GM06990 (cell line): ENCODE measurements at regions not wholly inside any gene's neighbourhood (a gene's known extent, or its start where the extent isn't known, plus 50 kb on each side); places are given as distances from the start of the nearest gene placed in this dataset.
"Not testable (repeated sequence)": the region's sequence is repeated elsewhere in the genome, so short reads cannot be mapped to it uniquely, and the experiment has no call there.

Source experiments
- DNase-seq: peaks from one replicate; pipeline ENCODE4 v3.0.0-alpha.2; 2011; ENCODE audit not compliant: insufficient read length; ENCODE audit errors: extremely low read depth
- H3K27me3 ChIP-seq: replicated peaks from 2 replicates; pipeline ENCODE4 v1.6.0; 2011; ENCODE audit warnings: low read length; ENCODE audit not compliant: control insufficient read depth, insufficient read depth
- H3K36me3 ChIP-seq: 2 replicates; pipeline ENCODE4 v1.5.1; 2011; ENCODE audit warnings: low read length; ENCODE audit not compliant: control insufficient read depth, insufficient read depth
- H3K4me3 ChIP-seq: replicated peaks from 2 replicates; pipeline ENCODE4 v1.5.1; 2011; ENCODE audit warnings: low read depth, mild to moderate bottlenecking, control low read depth, low read length
- TF ChIP-seq, protein P1 (sequence below): IDR thresholded peaks from 2 replicates; pipeline ENCODE4 v1.5.1; 2011; ENCODE audit warnings: low read length, control low read depth, mild to moderate bottlenecking, inconsistent platforms; ENCODE audit not compliant: insufficient read depth, poor library complexity, severe bottlenecking

DNA sequence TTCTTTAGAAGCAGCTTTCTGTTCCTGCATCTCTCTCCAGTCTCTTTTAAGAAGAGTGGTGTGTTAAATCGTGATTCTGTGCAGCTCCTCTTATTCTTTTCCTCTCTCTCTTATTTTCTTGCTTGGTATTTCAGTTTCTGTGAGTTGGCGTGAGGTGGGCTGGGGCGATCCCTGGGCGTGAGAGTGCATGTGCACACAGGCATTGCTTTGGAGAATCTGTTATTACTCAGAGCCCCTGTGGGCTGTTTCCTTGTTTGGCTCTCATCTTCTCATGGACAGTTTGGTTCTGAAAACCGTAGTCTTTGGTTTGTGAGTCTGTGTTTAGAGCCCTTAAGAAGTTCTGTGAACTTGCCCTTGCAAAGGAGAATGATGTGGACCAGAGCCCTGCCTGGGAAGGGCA lies 97.2 kb upstream of the CLNK start:
- DNase-seq = peak; percentile 20
- Histone ChIP-seq H3K27me3 (no peaks in the 10 kb centered on the region), H3K4me3 (no peak overlapping the region), H3K36me3 (no peaks in the 10 kb centered on the region)
- TF ChIP-seq, protein P1, sequence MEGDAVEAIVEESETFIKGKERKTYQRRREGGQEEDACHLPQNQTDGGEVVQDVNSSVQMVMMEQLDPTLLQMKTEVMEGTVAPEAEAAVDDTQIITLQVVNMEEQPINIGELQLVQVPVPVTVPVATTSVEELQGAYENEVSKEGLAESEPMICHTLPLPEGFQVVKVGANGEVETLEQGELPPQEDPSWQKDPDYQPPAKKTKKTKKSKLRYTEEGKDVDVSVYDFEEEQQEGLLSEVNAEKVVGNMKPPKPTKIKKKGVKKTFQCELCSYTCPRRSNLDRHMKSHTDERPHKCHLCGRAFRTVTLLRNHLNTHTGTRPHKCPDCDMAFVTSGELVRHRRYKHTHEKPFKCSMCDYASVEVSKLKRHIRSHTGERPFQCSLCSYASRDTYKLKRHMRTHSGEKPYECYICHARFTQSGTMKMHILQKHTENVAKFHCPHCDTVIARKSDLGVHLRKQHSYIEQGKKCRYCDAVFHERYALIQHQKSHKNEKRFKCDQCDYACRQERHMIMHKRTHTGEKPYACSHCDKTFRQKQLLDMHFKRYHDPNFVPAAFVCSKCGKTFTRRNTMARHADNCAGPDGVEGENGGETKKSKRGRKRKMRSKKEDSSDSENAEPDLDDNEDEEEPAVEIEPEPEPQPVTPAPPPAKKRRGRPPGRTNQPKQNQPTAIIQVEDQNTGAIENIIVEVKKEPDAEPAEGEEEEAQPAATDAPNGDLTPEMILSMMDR = no peak

DNA sequence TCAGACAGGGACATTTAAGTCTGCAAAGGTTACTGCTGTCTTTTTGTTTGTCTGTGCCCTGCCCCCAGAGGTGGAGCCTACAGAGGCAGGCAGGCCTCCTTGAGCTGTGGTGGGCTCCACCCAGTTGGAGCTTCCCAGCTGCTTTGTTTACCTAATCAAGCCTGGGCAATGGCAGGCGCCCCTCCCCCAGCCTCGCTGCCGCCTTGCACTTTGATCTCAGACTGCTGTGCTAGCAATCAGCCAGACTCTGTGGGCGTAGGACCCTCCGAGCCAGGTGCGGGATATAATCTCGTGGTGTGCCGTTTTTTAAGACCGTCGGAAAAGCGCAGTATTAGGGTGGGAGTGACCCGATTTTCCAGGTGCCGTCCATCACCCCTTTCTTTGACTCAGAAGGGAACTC lies 96.2 kb upstream of the CLNK start:
- H3K27me3 ChIP-seq, DNase-seq, H3K36me3 ChIP-seq, H3K4me3 ChIP-seq: not testable (repeated sequence)

DNA sequence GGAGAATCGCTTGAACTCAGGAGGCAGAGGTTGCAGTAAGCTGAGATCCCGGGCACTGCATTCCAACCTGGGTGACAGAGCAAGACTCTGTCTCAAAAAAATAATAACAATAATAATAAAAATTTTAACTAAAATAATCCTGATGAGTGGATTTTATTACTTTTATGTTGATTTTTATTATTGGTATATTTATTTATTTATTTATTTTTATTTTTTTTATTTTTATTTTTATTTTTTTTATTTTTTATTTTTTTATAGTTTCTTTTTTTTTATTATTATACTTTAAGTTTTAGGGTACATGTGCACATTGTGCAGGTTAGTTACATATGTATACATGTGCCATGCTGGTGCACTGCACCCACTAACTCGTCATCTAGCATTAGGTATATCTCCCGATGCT lies 90.6 kb upstream of the CLNK start:
- H3K4me3 ChIP-seq, DNase-seq, H3K36me3 ChIP-seq, H3K27me3 ChIP-seq: not testable (repeated sequence)

DNA sequence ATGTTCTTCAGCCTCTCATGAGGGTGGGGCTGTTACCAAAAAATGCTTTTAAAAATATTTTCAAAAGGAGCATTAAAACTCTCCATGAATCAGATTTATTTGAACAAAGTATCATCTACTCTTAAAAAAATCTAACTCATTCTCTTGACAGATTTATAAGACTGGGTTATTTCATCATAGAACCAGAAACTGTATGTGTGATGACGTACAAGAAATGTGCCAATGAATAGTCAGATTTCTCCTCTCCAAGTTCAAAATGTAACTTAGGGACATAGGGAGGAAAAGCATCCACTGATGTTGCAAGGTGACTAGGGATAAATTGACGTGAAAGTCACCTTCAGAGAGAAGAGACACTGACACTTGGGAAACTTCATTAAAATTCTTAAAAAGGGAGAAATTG lies 89.1 kb upstream of the CLNK start:
- no peak for DNase-seq
- TF ChIP-seq, protein P1 = no peak
- no peak overlapping the region for H3K4me3 ChIP-seq
- H3K27me3 ChIP-seq = no peaks in the 10 kb centered on the region
- no peaks in the 10 kb centered on the region for H3K36me3 ChIP-seq

DNA sequence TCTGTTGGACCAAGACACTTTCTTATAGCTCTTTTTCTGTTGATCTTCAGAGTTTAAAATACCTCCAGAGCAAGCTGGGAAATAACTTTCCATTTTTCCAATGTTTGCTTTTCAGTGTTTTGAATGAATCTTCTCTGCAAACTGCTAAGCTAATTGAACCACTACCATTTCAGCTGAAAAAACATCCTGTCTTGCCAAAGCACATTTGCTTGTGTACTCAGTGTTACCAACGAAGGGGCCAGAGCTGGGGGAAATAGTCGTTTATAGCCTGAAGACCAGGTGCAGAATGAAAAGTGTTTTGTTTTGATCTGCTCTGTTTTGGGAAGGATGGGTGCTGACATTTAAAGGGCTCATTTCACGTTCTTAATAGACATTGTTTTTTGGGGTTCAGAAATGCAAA lies 88.4 kb upstream of the CLNK start:
- TF ChIP-seq, protein P1 = no peak
- H3K27me3 ChIP-seq = no peaks in the 10 kb centered on the region
- H3K36me3 ChIP-seq = no peaks in the 10 kb centered on the region
- no peak for DNase-seq
- H3K4me3 ChIP-seq = no peak overlapping the region

DNA sequence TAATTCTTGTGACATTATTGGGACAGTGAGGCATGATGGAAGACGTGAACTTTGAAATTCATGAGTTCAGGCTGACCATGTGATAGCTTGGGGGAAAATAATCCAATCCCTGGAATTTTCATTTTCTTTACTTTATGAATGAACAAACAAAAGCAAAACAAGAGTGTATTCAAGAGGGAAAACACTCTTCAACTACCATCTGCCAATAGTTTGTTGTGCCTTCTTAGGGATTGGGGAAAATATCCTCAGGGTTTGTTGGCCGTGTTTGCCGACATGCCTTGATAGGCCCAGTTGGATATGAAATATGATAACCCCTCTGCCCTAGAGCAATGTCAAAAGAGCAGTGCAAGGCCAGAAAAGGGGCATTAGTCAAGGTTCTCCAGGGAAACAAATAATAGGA lies 80.8 kb upstream of the CLNK start:
- no peaks in the 10 kb centered on the region for H3K27me3 ChIP-seq
- no peak overlapping the region for H3K4me3 ChIP-seq
- TF ChIP-seq, protein P1 = no peak
- H3K36me3 ChIP-seq = no peaks in the 10 kb centered on the region
- DNase-seq = no peak

DNA sequence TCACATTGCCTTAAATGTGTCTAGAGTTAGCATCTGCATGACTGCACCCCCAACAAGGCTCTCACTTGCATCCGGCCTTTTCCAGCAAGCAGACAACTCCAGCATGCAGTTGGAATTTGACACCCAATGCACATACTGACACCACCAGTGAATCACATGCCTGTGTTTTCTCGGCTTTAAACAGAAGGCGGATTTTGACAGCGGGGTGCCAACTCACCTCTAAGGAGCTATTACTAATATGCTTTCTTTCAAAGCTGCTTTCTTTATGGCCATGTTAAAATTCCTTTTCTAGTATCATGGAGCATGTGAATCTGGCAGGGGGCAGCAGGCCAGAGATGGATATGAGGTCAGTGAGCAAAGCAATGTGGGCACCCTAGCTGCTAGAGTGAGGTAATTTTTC lies 78.0 kb upstream of the CLNK start:
- Histone ChIP-seq H3K4me3 (no peak overlapping the region), H3K36me3 (no peaks in the 10 kb centered on the region), H3K27me3 (no peaks in the 10 kb centered on the region)
- TF ChIP-seq, protein P1 = no peak
- no peak for DNase-seq
